C4-2B (cell line): ENCODE measurements at regions not wholly inside any gene's neighbourhood (a gene's known extent, or its start where the extent isn't known, plus 50 kb on each side); places are given as distances from the start of the nearest gene placed in this dataset.
"Not testable (repeated sequence)": the region's sequence is repeated elsewhere in the genome, so short reads cannot be mapped to it uniquely, and the experiment has no call there.

Experiments
- ZFX ChIP-seq: fragments of 450-650 bp; IDR thresholded peaks from 2 replicates; pipeline ENCODE4 v1.6.1; 2017
- TF ChIP-seq, protein P1 (sequence below): fragments of 450-650 bp; conservative IDR thresholded peaks from 2 replicates; pipeline ENCODE4 v1.5.1; 2017; ENCODE audit warnings: mild to moderate bottlenecking

DNA sequence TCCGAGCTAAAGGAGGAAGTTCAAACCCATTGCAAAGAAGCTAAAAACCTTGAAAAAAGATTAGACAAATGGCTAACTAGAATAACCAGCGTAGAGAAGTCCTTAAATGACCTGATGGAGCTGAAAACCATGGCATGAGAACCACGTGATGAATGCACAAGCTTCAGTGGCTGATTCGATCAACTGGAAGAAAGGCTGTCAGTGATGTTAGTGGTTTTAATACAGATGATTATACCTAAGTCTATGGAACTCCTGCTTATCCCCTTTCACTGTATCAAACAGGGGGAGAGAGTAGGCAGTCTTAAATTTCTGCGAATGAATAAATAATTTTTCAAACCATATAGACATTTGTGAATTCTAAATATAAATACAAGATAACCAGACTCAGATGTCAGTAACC is 512.7 kb downstream of the PRKD1 start:
- TF ChIP-seq, protein P1, sequence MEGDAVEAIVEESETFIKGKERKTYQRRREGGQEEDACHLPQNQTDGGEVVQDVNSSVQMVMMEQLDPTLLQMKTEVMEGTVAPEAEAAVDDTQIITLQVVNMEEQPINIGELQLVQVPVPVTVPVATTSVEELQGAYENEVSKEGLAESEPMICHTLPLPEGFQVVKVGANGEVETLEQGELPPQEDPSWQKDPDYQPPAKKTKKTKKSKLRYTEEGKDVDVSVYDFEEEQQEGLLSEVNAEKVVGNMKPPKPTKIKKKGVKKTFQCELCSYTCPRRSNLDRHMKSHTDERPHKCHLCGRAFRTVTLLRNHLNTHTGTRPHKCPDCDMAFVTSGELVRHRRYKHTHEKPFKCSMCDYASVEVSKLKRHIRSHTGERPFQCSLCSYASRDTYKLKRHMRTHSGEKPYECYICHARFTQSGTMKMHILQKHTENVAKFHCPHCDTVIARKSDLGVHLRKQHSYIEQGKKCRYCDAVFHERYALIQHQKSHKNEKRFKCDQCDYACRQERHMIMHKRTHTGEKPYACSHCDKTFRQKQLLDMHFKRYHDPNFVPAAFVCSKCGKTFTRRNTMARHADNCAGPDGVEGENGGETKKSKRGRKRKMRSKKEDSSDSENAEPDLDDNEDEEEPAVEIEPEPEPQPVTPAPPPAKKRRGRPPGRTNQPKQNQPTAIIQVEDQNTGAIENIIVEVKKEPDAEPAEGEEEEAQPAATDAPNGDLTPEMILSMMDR, result not testable (repeated sequence)
- not testable (repeated sequence) for TF ChIP-seq ZFX
